ENCODE measurements at regions not wholly inside any gene's neighbourhood (a gene's known extent, or its start where the extent isn't known, plus 50 kb on each side); places are given as distances from the start of the nearest gene placed in this dataset.

- TF ChIP-seq REST (IDR thresholded peaks at IDR 0.05; ENCODE audit: insufficient read depth in 1 of 2, low read depth in 2 of 2, low read length in 2 of 2) (no peak), TAF1 (IDR thresholded peaks at IDR 0.05; ENCODE audit: borderline replicate concordance, insufficient read depth, low read length) (no peak), SIN3A (IDR thresholded peaks at IDR 0.05; ENCODE audit: borderline replicate concordance, insufficient read depth, low read length) (no peak), FOXP2 (optimal IDR thresholded peaks at IDR 0.05; ENCODE audit: borderline replicate concordance, extremely low read depth, extremely low read length, insufficient read depth) (no peak), POLR2AphosphoS5 (IDR thresholded peaks at IDR 0.05; ENCODE audit: low read depth, low read length) (no peak)
These were observed 204.6 kb downstream of the NR2F2 start for GRCh38 chr15:96535148-96535547.

- TF ChIP-seq SIN3A (IDR thresholded peaks at IDR 0.05; ENCODE audit: borderline replicate concordance, insufficient read depth, low read length) (no peak), FOXP2 (optimal IDR thresholded peaks at IDR 0.05; ENCODE audit: borderline replicate concordance, extremely low read depth, extremely low read length, insufficient read depth) (no peak), POLR2AphosphoS5 (IDR thresholded peaks at IDR 0.05; ENCODE audit: low read depth, low read length) (no peak), TAF1 (IDR thresholded peaks at IDR 0.05; ENCODE audit: borderline replicate concordance, insufficient read depth, low read length) (no peak), REST (IDR thresholded peaks at IDR 0.05; ENCODE audit: insufficient read depth in 1 of 2, low read depth in 2 of 2, low read length in 2 of 2) (no peak)
These were observed 208.0 kb downstream of the NR2F2 start for GRCh38 chr15:96538491-96538890.

GRCh38 chr15:96540283-96540682 is 209.8 kb downstream of the NR2F2 start:
- TF ChIP-seq TAF1 (IDR thresholded peaks at IDR 0.05; ENCODE audit: borderline replicate concordance, insufficient read depth, low read length) (no peak), REST (IDR thresholded peaks at IDR 0.05; ENCODE audit: insufficient read depth in 1 of 2, low read depth in 2 of 2, low read length in 2 of 2) (no peak), POLR2AphosphoS5 (IDR thresholded peaks at IDR 0.05; ENCODE audit: low read depth, low read length) (no peak), FOXP2 (optimal IDR thresholded peaks at IDR 0.05; ENCODE audit: borderline replicate concordance, extremely low read depth, extremely low read length, insufficient read depth) (no peak), SIN3A (IDR thresholded peaks at IDR 0.05; ENCODE audit: borderline replicate concordance, insufficient read depth, low read length) (no peak)

- TF ChIP-seq REST (IDR thresholded peaks at IDR 0.05; ENCODE audit: insufficient read depth in 1 of 2, low read depth in 2 of 2, low read length in 2 of 2): no peak
- no peak for TF ChIP-seq FOXP2 (optimal IDR thresholded peaks at IDR 0.05; ENCODE audit: borderline replicate concordance, extremely low read depth, extremely low read length, insufficient read depth)
- TF ChIP-seq SIN3A (IDR thresholded peaks at IDR 0.05; ENCODE audit: borderline replicate concordance, insufficient read depth, low read length): no peak
- no peak for TF ChIP-seq TAF1 (IDR thresholded peaks at IDR 0.05; ENCODE audit: borderline replicate concordance, insufficient read depth, low read length)
- no peak for TF ChIP-seq POLR2AphosphoS5 (IDR thresholded peaks at IDR 0.05; ENCODE audit: low read depth, low read length)
These were observed 211.8 kb downstream of the NR2F2 start for GRCh38 chr15:96542130-96542770.

Data from PFSK-1 (cell line).